ENCODE measurements at regions not wholly inside any gene's neighbourhood (a gene's known extent, or its start where the extent isn't known, plus 50 kb on each side); places are given as distances from the start of the nearest gene placed in this dataset.
A peak's percentile ranks its signal among the peaks of the same experiment; 100 is the strongest.

DNA sequence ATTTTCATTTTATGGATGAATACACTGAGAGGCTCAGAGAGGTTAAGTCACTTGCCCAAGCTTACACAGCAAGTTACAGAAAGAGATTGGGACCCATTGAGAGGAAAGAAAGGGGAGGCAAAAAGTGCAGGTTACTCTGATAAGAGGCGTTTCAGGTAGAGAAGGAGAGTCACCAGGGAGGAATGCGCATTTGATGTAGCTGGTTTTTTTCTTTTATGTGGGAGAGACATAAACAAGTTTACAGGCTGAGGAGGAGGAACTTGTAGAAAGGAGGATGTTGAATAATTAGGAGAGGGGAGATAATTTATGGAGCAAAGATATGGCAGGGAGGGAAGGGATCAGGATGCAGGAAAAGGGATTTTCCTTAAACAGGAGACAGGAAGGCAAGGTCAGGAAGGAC, 297.0 kb downstream of the PCNX1 start:
- Mint-ChIP-seq H3K27ac (no peak overlapping the region; the same call in 1 of the 2 replicates), H3K27me3 (ENCODE audit: insufficient read depth) (no peaks in the 10 kb centered on the region; the same call in 1 of the 2 replicates), H3K4me1 (ENCODE audit: low read depth) (peaks cover 40% of the 10 kb centered on the region), H3K4me3 (no peak overlapping the region), H3K9me3 (no peaks in the 10 kb centered on the region), H3K36me3 (ENCODE audit: low read depth) (peaks cover 4% of the 10 kb centered on the region; the same call in 1 of the 2 replicates)
- TF ChIP-seq, protein P1, sequence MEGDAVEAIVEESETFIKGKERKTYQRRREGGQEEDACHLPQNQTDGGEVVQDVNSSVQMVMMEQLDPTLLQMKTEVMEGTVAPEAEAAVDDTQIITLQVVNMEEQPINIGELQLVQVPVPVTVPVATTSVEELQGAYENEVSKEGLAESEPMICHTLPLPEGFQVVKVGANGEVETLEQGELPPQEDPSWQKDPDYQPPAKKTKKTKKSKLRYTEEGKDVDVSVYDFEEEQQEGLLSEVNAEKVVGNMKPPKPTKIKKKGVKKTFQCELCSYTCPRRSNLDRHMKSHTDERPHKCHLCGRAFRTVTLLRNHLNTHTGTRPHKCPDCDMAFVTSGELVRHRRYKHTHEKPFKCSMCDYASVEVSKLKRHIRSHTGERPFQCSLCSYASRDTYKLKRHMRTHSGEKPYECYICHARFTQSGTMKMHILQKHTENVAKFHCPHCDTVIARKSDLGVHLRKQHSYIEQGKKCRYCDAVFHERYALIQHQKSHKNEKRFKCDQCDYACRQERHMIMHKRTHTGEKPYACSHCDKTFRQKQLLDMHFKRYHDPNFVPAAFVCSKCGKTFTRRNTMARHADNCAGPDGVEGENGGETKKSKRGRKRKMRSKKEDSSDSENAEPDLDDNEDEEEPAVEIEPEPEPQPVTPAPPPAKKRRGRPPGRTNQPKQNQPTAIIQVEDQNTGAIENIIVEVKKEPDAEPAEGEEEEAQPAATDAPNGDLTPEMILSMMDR (IDR thresholded peaks at IDR 0.05): no peak
- no peak for DNase-seq

DNA sequence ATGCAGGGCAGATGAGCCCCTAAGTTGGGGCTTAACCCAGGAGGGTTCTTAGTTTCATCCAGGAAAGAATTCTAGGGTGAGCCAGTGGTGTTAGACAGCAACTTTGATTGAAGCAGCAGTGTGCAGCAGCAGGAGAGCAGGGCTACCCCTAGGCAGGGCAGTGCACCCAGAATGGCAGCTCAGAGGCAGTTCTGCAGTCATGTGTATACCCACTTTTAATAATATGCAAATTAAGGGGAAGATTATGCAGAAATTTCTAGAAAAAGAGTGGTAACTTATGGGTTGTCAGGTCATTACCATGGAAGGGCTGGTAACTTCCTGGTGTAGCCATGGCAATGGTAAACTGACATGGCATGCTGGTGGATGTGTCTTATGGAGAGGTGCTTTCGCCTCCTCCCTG, 297.5 kb downstream of the PCNX1 start:
- Mint-ChIP-seq H3K9me3 (no peaks in the 10 kb centered on the region), H3K4me1 (ENCODE audit: low read depth) (peaks cover 40% of the 10 kb centered on the region), H3K27me3 (ENCODE audit: insufficient read depth) (peaks cover 2% of the 10 kb centered on the region; the same call in 1 of the 2 replicates), H3K27ac (no peak overlapping the region), H3K4me3 (no peak overlapping the region), H3K36me3 (ENCODE audit: low read depth) (peaks cover 4% of the 10 kb centered on the region; the same call in 1 of the 2 replicates)
- TF ChIP-seq, protein P1 (IDR thresholded peaks at IDR 0.05): no peak
- no peak for DNase-seq

DNA sequence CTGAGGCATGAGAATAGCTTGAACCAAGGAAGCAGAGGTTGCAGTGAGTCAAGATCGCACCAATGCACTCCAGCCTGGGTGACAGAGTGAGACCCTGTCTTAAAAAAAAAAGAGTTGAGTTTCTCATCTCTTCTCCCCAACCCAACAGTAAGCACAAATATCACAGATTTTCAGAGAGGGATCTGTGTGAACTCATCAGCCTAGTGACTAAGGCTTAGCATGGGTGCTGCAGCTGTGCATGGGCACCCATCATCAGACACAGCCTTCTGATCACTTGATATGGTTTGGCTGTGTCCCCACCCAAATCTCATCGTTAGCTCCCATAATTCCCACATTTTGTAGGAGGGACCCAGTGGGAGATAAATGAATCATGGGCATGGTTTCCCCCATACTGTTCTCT, 298.9 kb downstream of the PCNX1 start:
- no peaks in the 10 kb centered on the region for H3K9me3 Mint-ChIP-seq
- peak overlapping the region; percentile 87; the same call in 1 of the 2 replicates for H3K27ac Mint-ChIP-seq
- H3K36me3 Mint-ChIP-seq (ENCODE audit: low read depth): peaks cover 4% of the 10 kb centered on the region; the same call in 1 of the 2 replicates
- TF ChIP-seq, protein P1 (IDR thresholded peaks at IDR 0.05): no peak
- H3K27me3 Mint-ChIP-seq (ENCODE audit: insufficient read depth): peaks cover 3% of the 10 kb centered on the region; the same call in 1 of the 2 replicates
- peaks cover 46% of the 10 kb centered on the region for H3K4me1 Mint-ChIP-seq (ENCODE audit: low read depth)
- no peak overlapping the region for H3K4me3 Mint-ChIP-seq
- DNase-seq: no peak

DNA sequence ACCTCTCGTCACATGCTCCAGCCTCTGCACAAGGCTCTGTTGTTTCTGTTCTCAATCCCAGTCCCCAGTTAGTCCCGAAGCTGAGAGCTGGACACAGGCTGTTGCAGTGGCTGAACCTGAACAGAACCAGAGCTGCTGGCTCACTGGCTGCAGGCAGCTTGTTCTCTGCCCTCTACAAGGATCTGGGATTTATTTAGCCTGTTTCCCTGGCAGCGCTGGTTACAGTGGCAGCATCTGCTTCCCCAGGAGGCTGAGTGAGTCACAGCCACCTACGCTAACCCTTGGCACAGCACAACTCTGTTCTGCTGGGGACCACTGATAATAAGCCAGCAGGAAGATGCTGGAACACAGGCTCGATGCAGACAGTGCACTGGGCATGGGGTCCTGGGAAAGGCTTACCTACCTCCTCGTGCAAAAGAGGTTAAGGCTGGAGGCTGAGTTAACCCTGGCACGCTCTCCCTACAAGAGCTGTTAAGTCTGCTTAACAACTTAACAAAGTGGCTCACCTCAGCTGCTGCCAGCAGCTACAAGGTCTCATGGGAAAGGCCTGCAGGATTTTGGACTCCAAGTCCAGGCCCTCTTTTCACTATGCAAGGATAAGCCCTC, 299.6 kb downstream of the PCNX1 start:
- Mint-ChIP-seq H3K4me1 (ENCODE audit: low read depth) (peaks cover 46% of the 10 kb centered on the region), H3K27ac (peak overlapping the region; percentile 87), H3K9me3 (no peaks in the 10 kb centered on the region), H3K27me3 (ENCODE audit: insufficient read depth) (peaks cover 3% of the 10 kb centered on the region; the same call in 1 of the 2 replicates), H3K4me3 (no peak overlapping the region), H3K36me3 (ENCODE audit: low read depth) (peaks cover 4% of the 10 kb centered on the region; the same call in 1 of the 2 replicates)
- DNase-seq: peak; percentile 80
- TF ChIP-seq, protein P1 (IDR thresholded peaks at IDR 0.05): no peak

DNA sequence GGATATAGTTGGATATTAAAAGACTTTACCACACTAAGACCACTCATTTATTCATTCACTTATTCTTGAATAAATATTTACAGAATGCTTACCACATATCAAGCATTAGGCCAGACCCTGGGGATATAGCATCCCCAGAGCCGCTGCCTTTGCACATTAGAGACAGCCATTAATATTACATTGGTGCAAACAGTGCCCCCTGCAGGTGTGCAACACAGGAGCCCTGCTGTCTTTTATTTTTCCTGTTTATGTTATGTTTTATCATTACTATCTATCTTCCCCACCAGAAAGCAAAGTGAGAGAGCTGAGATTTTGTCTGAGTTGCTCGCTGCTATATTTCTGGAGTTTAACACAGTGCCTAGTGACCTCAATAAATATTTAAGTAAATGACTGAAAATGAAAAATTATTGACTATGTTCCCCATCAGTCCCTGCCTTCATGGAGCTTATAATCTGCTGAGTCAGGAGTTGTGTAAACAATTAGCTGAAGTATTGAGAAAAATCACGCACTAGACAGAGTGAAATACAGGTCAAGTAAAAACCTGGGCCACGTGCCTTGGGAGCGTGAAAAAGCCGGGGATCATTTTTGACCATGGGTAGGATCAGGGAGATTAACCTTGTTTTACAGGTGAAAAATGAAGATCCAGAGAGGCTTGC, 301.6 kb downstream of the PCNX1 start:
- peaks cover 5% of the 10 kb centered on the region for H3K27me3 Mint-ChIP-seq (ENCODE audit: insufficient read depth)

More for the DNA sequence above, 301.6 kb downstream of the PCNX1 start:
- no peak overlapping the region for H3K4me3 Mint-ChIP-seq
- DNase-seq: no peak
- peaks cover 4% of the 10 kb centered on the region; the same call in 1 of the 2 replicates for H3K36me3 Mint-ChIP-seq (ENCODE audit: low read depth)
- peaks cover 29% of the 10 kb centered on the region for H3K4me1 Mint-ChIP-seq (ENCODE audit: low read depth)
- TF ChIP-seq, protein P1 (IDR thresholded peaks at IDR 0.05): peak; percentile 68
- no peak overlapping the region for H3K27ac Mint-ChIP-seq
- H3K9me3 Mint-ChIP-seq: no peaks in the 10 kb centered on the region
